Right lobe of liver (tissue), 4 donors: ENCODE measurements at regions not wholly inside any gene's neighbourhood (a gene's known extent, or its start where the extent isn't known, plus 50 kb on each side); places are given as distances from the start of the nearest gene placed in this dataset.
"Not testable (repeated sequence)": the region's sequence is repeated elsewhere in the genome, so short reads cannot be mapped to it uniquely, and the experiment has no call there.

ENCODE experiments used
- CTCF ChIP-seq, 4 donors: fragments of 200-600 bp in 3 of 4; fragments of 450-650 bp in 1 of 4; IDR thresholded peaks; one replicate each; pipeline versions ENCODE4 v1.5.1 to v1.8.0; 2016 to 2022; ENCODE audit warnings: antibody characterized with exemption in 4 of 4, mild to moderate bottlenecking in 2 of 4
- POLR2A ChIP-seq: fragments of 450-650 bp; IDR thresholded peaks from one replicate; pipeline ENCODE4 v1.6.1; 2017; ENCODE audit warnings: antibody characterized with exemption, mild to moderate bottlenecking
- donor health status: DM: no; HTN: no; CAD: no.
- donor health status: DM: no; HTN: no; CAD: no.
- donor health status: DM: no; HTN: yes; CAD: no.

- TF ChIP-seq CTCF (IDR thresholded peaks at IDR 0.05); POLR2A: not testable (repeated sequence)
Observed at GRCh38 chr16:32003819-32004218, 130.2 kb downstream of the ZNF267 start.
